HG03432 (cell line): ENCODE measurements at regions not wholly inside any gene's neighbourhood (a gene's known extent, or its start where the extent isn't known, plus 50 kb on each side); places are given as distances from the start of the nearest gene placed in this dataset.

ENCODE experiments used
- ATAC-seq: cut with Tn5 transposase; IDR thresholded peaks from one replicate; pipeline ENCODE4 v1.9.1; 2021; ENCODE audit warnings: mild to moderate bottlenecking, moderate library complexity; ENCODE audit not compliant: unreplicated experiment

GRCh38 chr18:53756610-53756972 lies 467.9 kb downstream of the MBD2 start:
- no peak for ATAC-seq

DNA sequence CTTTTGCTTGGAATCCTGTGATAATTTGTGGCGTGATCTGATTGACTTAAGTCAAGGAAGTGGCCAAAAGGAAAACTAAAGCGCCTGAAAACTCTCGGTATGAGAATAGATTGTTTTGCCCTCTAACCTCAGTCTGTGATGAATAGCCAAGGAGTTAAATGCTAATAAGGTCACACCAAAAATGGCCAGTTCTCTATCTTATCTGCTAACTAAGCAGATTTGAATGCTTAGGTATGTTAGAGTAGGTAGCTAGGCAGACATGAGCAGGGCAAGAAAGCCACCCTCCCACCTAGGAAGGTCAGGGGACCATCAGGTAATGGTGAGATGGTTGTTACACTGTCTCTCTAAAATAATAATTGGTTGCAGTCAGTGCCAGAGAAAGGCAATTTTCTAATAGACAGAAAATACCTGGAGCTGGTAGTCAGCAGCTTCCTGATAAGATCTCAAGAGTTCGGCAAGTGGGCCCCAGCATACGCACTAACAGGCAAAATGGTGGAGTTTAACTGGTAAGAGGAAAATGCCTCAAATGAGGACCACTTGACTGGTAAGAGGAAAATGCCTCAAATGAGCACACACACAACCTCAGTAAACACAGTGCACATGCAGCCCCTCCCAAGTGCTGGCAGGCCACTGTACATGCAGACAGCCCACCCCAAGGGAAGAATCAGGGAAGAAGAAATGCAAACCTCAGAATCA lies 468.4 kb downstream of the MBD2 start:
- no peak for ATAC-seq

DNA sequence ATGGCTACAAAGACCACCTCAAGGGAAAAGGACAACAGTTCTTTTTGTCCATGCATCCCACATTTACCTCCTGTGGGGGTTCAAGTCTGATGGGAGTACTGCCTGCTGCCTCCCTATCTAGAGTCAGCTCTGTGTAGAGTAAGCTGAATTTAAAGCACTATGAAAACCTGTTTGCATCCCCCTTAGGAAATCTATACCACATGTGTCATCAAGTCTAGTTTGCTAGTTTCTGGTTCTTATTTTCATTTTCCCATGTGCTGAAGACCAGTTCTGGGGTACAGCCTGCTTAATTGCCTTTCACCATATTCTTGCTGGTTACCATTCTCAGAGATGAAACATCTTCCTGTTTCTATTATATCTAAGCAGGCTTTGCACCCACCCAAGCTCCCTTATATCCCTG lies 470.3 kb downstream of the MBD2 start:
- no peak for ATAC-seq

DNA sequence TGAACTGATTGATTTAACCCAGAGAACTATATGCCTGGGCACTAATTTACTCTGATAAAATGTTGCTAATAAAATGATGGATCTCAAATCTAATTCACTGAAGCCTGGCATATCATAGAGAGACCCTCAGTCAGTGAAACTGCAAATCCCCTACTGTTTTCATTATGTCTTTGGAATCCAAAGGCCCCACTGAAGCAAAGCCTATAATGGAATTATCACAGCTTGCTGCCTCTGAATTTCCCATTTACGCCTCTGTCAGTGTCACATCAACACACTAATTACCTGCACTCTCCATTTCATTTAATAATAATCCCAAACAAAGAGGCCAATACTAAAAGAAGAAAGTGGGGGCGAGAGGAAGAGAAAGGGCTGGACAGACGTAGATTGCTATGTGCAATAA lies 470.9 kb downstream of the MBD2 start:
- no peak for ATAC-seq

GRCh38 chr18:53752781-53753367 lies 471.6 kb downstream of the MBD2 start:
- no peak for ATAC-seq

- no peak for ATAC-seq
Observed at GRCh38 chr18:53749766-53750165, 474.7 kb downstream of the MBD2 start.

DNA sequence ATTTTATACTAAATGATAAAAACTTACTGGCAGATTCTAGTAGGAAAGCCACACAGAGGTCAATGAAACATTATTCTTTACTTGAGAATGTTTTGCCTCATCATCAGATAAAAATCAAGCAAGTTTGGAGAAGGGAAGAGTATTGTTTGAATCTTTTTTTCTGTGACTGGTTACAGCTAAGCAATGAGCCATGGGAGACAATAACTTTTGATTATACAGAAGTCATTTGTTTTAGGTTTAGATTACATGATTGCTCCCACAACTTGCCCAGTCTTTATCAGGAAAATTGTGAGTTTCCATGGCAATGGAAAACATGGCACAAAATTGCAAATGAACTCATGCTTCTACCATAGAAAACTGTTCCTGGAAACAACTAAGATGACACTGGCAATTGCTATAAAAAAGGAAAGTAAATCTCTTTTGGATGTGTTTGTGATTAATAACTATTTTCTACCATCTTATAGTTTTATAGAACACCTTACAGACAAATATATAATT lies 476.8 kb downstream of the MBD2 start:
- no peak for ATAC-seq

- ATAC-seq: no peak
Observed at GRCh38 chr18:53747210-53747609, 477.3 kb downstream of the MBD2 start.

DNA sequence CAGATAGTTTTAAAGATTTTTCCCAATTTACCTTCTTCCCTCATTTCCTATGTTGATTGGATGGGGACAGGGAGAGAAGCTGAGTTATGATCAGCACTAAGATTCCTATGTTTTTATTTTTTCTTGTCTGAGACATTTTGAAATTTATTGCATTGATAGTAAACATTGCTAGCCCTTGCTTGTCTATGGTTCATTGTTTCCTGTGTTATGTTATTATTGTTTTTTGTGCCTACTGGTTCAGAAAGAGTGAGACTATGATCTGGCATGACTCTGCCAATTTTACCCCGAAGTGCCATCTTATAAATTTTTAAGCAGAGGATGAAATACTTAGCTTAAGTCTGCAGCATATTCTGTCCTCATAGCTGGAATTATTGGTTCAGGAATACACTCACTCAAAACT lies 478.5 kb downstream of the MBD2 start:
- ATAC-seq: no peak

DNA sequence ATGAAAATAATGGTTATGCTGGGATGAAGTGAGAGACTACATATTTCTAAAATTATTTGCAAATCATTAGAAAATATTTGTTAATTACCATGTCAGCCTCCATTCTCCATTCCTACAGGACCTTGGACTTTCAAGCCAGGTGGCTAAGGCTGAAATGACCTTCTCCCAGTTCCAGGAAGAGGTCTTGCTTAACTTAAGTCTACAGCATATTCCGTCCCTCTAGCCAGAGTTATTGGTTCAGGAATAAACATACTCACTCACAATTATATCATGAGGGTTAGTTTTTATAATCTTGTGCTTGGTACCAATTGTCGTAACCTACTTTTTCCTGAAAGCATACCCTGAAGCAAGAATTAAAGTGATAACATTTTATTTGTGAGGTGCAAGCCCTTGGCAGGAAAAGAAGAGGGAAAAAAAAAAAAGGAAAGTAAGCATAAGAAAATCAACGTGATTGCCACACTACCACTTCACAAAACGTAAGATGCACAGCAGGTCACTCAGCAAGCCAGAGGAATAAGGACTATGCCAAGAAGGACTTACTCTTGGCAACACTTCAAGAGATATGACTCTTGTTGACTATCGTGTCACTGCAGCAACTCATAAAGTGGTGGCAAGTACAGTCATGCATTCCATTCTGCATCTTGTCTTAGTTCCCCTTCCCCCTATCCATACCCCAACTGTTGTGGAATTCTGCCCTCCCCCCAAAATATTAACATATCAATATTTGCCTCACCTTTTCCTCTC lies 479.1 kb downstream of the MBD2 start:
- ATAC-seq: no peak

DNA sequence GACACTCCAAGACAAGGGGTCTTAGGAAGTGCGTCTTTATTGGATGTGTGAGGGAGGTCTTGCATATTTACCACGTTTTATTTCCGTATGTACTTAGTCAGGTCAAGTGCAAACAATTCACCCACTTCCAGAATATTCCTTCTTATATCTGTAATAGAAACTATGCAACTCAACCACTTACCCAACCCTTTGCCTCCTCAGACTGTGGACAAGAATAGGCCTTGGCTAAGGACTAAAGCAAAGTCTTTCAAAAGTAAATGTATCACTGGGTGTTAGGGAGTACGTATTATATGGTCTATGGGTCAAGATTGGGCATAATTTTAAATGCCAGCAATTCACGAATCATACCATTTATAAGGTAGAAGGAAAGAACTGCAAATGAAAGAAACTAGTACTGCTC lies 484.8 kb downstream of the MBD2 start:
- ATAC-seq: no peak

DNA sequence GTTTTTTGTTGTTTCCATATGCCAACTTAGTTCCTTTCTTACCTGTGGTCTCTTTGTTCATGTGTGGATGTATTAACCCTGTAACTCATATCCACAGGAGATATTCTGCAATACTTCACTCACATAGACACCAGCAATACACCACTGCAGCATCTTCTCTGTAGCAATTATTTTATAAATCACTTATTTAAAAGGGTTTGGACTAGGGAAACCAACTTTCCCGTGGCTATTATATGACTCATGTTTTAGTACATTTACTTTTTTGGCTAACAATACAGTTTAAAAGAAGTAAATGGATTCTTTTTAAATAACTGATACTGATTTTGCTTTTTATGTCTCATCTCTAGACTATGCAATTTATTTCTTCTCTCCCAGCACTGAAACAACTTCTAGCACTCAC lies 488.9 kb downstream of the MBD2 start:
- ATAC-seq: no peak

DNA sequence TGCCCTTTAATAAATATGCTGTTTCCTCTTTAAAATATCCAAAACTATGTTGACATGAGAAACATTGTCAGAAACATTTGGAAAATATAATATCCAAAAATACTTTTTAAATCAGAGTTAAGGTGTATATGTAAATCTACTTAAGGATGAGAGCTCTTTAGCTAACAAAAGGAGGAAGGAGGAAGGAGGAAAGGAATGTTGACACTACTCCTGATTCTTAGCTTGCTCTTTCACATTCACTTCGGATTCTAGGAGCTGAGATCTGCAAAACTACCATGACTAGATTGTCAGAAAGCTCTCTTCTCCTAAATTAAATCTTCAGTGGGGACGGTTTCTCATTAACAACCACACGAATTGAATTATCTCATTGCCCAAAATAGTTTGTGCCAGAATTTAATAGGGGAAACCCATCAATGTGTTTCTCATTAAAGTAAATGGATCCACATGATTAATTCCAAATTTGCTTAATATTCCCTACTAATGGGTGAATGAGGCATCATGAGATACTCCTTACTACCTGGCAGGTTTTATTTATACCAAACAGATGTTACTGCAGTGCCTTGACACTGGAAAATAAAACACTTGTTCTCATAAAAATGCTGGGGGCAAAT lies 509.1 kb downstream of the MBD2 start:
- no peak for ATAC-seq

GRCh38 chr18:53710080-53710479 lies 514.4 kb downstream of the MBD2 start:
- no peak for ATAC-seq

- ATAC-seq: no peak
Observed at GRCh38 chr18:53702480-53702879, 522.0 kb downstream of the MBD2 start.

GRCh38 chr18:53701697-53702096 lies 522.8 kb downstream of the MBD2 start:
- ATAC-seq: peak; percentile 42

GRCh38 chr18:53698907-53699306 lies 525.6 kb downstream of the MBD2 start:
- ATAC-seq: peak; percentile 60

DNA sequence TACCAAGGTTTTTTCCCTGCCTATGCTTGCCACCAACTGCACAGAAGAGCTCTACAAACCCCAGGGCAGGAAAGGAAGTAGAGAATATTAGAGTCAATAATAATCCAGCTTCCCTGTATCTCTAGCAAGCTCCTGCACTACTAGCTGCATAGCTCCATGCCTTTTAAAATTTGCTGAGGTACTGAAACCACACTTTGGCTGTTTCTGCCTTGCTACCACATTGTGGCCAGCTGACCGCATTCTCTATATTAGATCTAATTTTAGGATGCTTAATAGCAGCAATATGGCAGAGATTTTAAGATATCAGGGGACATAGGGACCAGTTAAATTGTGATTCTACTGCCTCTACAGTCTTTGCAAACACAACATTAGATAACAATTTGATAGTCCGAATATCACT lies 534.6 kb downstream of the MBD2 start:
- ATAC-seq: no peak

GRCh38 chr18:53686965-53687364 lies 537.5 kb downstream of the MBD2 start:
- no peak for ATAC-seq

DNA sequence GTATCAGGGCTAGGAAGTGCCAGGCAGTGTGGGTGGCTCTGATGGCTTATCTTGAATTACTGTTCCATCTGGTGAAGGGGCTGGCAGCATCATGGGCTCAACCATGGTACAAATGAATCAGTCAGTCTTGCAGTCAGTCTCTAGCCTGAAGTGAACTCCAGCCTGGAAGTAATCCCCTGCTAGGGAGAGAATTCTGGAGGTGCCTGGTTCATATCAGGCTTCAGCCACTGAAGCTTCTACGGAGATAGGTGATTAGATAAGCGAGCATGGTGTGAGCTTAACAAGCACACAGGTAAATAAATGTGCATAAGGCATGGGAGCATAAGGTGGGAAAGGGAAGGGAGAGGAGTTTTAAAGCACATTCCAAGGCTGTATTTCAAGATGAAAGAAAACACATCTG lies 541.7 kb downstream of the MBD2 start:
- ATAC-seq: no peak

DNA sequence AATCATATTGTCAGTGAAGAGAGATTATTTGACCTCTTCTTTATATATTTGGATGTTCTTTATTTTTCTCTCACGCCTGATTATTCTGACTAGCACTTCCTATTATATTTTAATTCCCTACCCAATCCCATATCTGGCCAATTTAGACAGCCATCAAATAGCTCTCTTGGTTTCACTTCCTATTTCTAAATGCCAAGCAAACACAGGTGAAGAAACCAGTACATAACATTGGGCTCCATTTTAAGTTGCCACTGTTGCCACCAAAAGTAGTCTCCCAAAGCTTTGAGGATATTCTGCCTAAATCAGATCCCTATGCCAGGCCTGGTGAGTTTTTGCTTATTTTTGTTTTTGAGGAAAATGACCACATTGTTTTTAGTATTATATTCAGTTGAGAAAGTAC lies 547.0 kb downstream of the MBD2 start:
- no peak for ATAC-seq

DNA sequence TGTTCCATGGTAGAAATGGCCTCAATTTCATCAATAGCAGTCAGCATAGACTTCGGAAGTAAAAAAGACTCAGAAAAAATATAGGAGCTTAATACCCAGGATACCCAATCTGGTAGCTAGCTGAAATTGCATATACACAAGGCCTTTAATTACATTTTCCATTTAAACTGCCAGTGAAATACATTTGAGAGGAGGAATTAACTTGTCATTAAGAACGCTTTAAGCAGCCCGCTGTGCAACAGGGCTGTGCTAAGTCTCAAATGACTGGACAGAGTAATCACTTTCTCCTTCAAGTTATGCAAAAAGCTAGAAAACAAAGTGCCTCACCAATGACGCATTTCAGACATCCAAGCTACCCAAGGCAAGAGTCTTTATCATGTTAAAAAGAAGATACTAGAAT lies 558.8 kb downstream of the MBD2 start:
- no peak for ATAC-seq
